ENCODE measurements at regions not wholly inside any gene's neighbourhood (a gene's known extent, or its start where the extent isn't known, plus 50 kb on each side); places are given as distances from the start of the nearest gene placed in this dataset.

DNA sequence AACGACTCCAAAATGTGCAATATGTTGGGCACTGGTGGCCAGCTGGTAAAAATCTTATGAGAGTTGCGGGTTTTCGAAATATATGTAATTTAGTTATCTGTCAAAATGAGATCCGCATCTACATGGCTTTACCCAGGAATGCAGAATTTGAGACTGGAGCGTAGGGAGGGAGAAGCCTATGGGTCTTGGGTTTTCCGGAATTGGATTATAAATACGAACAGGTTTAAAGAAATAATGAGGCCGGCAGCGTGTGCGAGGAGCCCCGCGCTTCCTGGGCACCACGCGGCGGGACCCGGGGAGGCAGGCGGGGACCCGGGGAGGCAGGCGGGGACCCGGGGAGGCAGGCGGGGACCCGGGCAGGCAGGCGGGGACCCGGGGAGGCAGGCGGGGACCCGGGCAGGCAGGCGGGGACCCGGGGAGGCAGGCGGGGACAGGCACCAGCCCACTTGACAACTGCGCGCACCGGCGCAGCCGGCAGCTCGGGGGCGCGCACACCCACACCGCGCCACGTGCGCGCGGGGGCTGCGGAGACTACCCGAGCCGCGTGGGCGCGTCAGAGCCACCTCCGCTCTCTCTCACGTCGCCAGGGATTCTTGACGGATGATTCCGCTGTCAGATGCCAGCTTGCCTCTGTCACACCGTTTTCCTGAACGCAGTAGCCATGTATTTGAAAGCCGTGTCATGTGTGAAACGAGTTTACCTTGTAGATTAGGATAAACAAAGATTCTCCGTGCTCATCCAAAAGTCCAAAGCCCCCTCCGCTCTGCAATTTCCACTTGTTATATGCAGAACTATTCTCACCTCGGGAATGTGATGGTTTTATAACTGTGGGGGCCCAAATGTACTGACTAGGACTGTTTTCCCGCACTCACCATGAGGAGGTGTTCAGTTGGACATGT is 54.3 kb upstream of the HNRNPU start:
- peak; percentile 31 for DNase-seq (ENCODE audit: low read depth, low spot score)
- H3K4me3 ChIP-seq (ENCODE audit: low read length) = peak overlapping the region; percentile 51

DNA sequence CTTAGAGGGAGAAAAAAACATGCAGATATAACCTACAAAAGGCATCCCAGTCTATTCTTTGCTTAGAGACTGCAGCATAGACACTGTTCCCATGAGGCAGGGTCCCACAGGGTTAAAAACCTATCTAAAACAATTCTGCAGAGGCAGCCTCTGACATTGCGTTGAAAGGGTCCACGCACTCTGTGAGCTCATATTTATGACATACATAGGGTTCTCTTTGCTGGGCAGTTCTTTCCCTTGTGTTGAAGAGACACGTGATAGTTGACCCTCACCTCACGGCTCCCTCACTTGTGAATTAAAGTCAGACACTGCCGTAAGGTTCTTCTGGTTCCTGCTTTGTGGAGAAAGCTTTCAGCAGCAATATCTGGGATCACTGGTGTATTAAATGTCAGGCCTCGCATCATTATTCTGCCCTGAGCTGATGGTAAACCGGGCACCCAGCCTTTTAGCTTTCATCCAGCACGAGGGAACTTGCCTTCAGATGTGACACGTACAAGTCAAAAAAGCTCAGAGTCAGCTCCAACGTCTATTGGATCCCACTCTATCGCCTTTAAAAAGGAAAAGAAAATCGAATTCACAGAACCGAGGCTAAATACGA is 52.8 kb upstream of the HNRNPU start:
- H3K4me3 ChIP-seq (ENCODE audit: low read length) = no peak overlapping the region
- no peak for DNase-seq (ENCODE audit: low read depth, low spot score)

GRCh38 chr1:244915736-244916135 is 51.4 kb upstream of the HNRNPU start:
- H3K4me3 ChIP-seq (ENCODE audit: low read length) = no peak overlapping the region
- no peak for DNase-seq (ENCODE audit: low read depth, low spot score)

DNA sequence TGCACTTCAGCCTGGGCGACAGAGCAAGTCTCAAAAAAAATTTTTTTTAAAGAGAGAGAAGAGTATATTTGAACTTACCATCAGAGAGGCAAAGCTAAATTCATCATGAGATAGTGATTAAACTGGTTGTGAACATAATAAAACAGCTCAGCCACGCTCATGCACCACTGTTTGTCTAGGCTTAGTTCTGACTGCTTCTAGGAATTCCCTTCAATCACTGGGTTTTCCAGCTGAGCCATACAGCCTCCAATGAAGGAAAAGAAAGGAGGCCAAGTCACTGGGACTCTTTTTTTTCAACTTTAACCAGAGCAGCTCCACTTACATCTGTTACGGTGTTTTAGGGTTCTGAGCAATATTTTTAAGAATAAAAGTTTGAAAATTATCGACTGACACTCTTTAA is 50.4 kb upstream of the HNRNPU start:
- no peak for DNase-seq (ENCODE audit: low read depth, low spot score)
- no peak overlapping the region for H3K4me3 ChIP-seq (ENCODE audit: low read length)
